ENCODE measurements at regions not wholly inside any gene's neighbourhood (a gene's known extent, or its start where the extent isn't known, plus 50 kb on each side); places are given as distances from the start of the nearest gene placed in this dataset.
A peak's percentile ranks its signal among the peaks of the same experiment; 100 is the strongest.

GRCh38 chr22:48609279-48609865 is 1218.3 kb downstream of the BRD1 start:
- H3K36me3 ChIP-seq (replicated peaks in 1 of 2), result no peaks in the 10 kb centered on the region
- H3K27ac ChIP-seq, result no peak overlapping the region
- WGBS, 4 donors, result 88 to 94% (median 93%) methylated on average over 17 to 22 of the region's 22 CpGs
- TF ChIP-seq, protein P1, sequence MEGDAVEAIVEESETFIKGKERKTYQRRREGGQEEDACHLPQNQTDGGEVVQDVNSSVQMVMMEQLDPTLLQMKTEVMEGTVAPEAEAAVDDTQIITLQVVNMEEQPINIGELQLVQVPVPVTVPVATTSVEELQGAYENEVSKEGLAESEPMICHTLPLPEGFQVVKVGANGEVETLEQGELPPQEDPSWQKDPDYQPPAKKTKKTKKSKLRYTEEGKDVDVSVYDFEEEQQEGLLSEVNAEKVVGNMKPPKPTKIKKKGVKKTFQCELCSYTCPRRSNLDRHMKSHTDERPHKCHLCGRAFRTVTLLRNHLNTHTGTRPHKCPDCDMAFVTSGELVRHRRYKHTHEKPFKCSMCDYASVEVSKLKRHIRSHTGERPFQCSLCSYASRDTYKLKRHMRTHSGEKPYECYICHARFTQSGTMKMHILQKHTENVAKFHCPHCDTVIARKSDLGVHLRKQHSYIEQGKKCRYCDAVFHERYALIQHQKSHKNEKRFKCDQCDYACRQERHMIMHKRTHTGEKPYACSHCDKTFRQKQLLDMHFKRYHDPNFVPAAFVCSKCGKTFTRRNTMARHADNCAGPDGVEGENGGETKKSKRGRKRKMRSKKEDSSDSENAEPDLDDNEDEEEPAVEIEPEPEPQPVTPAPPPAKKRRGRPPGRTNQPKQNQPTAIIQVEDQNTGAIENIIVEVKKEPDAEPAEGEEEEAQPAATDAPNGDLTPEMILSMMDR (IDR thresholded peaks at IDR 0.05), result no peak
- no peak for TF ChIP-seq POLR2A (IDR thresholded peaks at IDR 0.05)
- DNase-seq, result no peak
- intact Hi-C loops (cut with DNase I), result no loop called here
- no peak overlapping the region for H3K4me3 ChIP-seq
- H3K4me1 ChIP-seq (replicated peaks in 1 of 2), result no peaks in the 10 kb centered on the region
- H3K9me3 ChIP-seq (replicated peaks in 1 of 3), result no peaks in the 10 kb centered on the region
- no peaks in the 10 kb centered on the region for H3K27me3 ChIP-seq

DNA sequence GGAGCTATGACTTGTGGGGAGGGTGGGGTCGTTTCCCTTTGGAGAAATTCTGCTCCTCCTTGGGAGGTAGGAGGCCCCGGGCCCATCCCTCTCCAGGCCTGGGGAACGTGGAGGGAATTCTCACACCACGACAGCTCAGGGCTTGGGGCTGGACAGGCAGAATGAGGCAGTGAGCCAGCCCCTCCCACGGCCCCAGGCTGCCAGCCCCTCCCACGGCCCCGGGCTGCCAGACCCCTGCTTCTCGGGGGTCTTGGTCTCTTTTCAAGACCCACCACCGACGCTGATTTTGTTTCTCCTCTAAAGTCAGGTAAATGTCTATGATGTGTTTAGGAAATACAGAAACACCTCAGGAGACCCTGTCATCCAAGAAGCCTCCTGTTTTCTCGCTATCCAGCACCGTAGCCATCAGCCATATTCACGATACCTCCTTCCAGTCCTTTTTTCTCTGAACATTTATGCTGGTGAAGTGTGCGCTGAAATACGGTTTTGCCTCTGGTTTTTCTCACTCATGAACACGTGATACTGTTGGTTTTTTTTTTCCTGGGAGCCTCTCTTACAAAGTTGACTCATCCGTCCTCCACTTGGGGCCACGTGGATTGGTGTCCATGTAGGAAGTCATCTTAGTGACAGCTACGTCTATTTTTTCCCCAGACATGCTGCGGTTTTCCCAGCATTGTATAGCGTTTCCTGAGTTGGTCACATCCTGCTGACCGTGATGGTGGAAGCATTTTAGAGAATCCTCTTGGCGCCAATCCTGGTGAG is 1219.6 kb downstream of the BRD1 start:
- WGBS, 4 donors, result 68 to 75% (median 71%) methylated on average over 23 of the region's 23 CpGs
- DNase-seq, result no peak
- H3K4me3 ChIP-seq, result no peak overlapping the region

DNA sequence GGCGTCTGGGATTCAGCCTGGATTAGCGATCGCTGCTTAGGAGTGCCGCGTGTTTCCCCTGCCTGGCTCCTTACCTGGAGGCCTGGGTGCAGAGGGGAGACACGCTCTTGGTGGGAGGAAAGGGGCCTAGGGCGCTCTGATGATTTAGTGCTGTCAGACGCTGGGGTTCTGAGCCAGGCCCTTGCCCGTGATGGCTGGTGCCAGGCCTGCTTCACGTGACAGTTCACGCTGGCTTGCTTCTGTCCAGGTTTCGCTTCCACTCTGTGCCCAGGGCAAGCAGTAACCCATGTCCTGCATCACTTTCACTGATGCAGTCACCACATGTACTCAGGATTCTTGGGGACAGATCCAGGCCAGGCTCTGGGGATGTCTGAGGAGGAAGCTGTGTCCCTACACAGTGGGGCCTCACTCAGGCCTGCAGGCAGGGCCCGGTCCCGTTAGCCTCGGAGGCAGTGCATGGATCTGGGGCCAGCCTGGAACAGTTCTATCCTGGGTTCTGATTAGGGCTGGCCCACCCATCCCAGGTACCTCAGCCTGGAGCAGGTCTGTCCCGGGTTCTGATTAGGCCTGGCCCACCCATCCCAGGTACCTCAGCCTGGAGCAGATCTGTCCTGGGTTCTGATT is 1220.9 kb downstream of the BRD1 start:
- Histone ChIP-seq H3K4me3 (no peak overlapping the region), H3K27ac (no peak overlapping the region), H3K27me3 (no peaks in the 10 kb centered on the region), H3K9me3 (replicated peaks in 1 of 3) (no peaks in the 10 kb centered on the region), H3K4me1 (replicated peaks in 1 of 2) (no peaks in the 10 kb centered on the region), H3K36me3 (replicated peaks in 1 of 2) (no peaks in the 10 kb centered on the region)
- WGBS, 4 donors, result 90 to 93% (median 91%) methylated on average over 12 to 16 of the region's 16 CpGs
- DNase-seq, result no peak
- TF ChIP-seq, protein P1 (IDR thresholded peaks at IDR 0.05), result no peak
- no peak for TF ChIP-seq POLR2A (IDR thresholded peaks at IDR 0.05)
- intact Hi-C loops (cut with DNase I), result no loop called here

More for the DNA sequence above, 1219.6 kb downstream of the BRD1 start:
- Histone ChIP-seq H3K9me3 (replicated peaks in 1 of 3) (no peaks in the 10 kb centered on the region), H3K27ac (no peak overlapping the region), H3K36me3 (replicated peaks in 1 of 2) (no peaks in the 10 kb centered on the region), H3K27me3 (no peaks in the 10 kb centered on the region), H3K4me1 (replicated peaks in 1 of 2) (no peaks in the 10 kb centered on the region)
- no peak for TF ChIP-seq POLR2A (IDR thresholded peaks at IDR 0.05)
- TF ChIP-seq, protein P1 (IDR thresholded peaks at IDR 0.05), result no peak
- intact Hi-C loops (cut with DNase I), result no loop called here

GRCh38 chr22:48605856-48606481 is 1221.7 kb downstream of the BRD1 start:
- TF ChIP-seq POLR2A (IDR thresholded peaks at IDR 0.05), result no peak
- TF ChIP-seq, protein P1 (IDR thresholded peaks at IDR 0.05), result no peak
- DNase-seq, result peak; percentile 41 to 75 (median 64)
- Histone ChIP-seq H3K9me3 (replicated peaks in 1 of 3) (no peaks in the 10 kb centered on the region), H3K4me1 (replicated peaks in 1 of 2) (no peaks in the 10 kb centered on the region), H3K27me3 (no peaks in the 10 kb centered on the region), H3K4me3 (no peak overlapping the region), H3K36me3 (replicated peaks in 1 of 2) (no peaks in the 10 kb centered on the region), H3K27ac (no peak overlapping the region)
- intact Hi-C loops (cut with DNase I), result no loop called here
- WGBS, 4 donors, result 62 to 71% (median 69%) methylated on average over 10 to 13 of the region's 13 CpGs

All from adrenal gland (tissue), 9 donors.